HepG2 (cell line): ENCODE measurements at regions not wholly inside any gene's neighbourhood (a gene's known extent, or its start where the extent isn't known, plus 50 kb on each side); places are given as distances from the start of the nearest gene placed in this dataset.

Experiments
- GTF2F1 ChIP-seq: fragments of 150-350 bp; IDR thresholded peaks from 2 replicates; pipeline ENCODE4 v1.6.1; 2014; ENCODE audit warnings: low read length
- KDM2A ChIP-seq: sonication (generic); formaldehyde crosslinking; IDR thresholded peaks from 2 replicates; pipeline ENCODE4 v1.4.0; 2020; ENCODE audit warnings: low read depth, missing genetic modification reagents, borderline replicate concordance
- KLF11 ChIP-seq: IDR thresholded peaks from 2 replicates; pipeline ENCODE4 v1.6.1; 2016; ENCODE audit warnings: missing compliant biosample characterization
- NFAT5 ChIP-seq: sonication (generic); formaldehyde crosslinking; IDR thresholded peaks from 2 replicates; pipeline ENCODE4 v1.4.0; 2020; ENCODE audit warnings: missing genetic modification reagents
- TRIM22 ChIP-seq: fragments of 450-650 bp; IDR thresholded peaks from 2 replicates; pipeline ENCODE4 v1.6.1; 2017
- ZBED4 ChIP-seq: sonication (generic); formaldehyde crosslinking; IDR thresholded peaks from 2 replicates; pipeline ENCODE4 v1.4.0; 2020; ENCODE audit warnings: missing genetic modification reagents, borderline replicate concordance
- ZBTB26 ChIP-seq: IDR thresholded peaks from 2 replicates; pipeline ENCODE4 v1.6.1; 2016; ENCODE audit warnings: missing compliant biosample characterization, missing genetic modification reagents, borderline replicate concordance
- ZNF232 ChIP-seq: sonication (generic); formaldehyde crosslinking; IDR thresholded peaks from 2 replicates; pipeline ENCODE4 v1.4.0; 2020; ENCODE audit warnings: missing genetic modification reagents, borderline replicate concordance
- ZNF274 ChIP-seq: sonication (generic); formaldehyde crosslinking; IDR thresholded peaks from 2 replicates; pipeline ENCODE4 v1.5.1; 2020; ENCODE audit warnings: mild to moderate bottlenecking, missing genetic modification reagents
- ZNF629 ChIP-seq: sonication (generic); formaldehyde crosslinking; conservative IDR thresholded peaks from 2 replicates; pipeline ENCODE4 v1.5.0; 2020; ENCODE audit warnings: missing genetic modification reagents
- ZNF891 ChIP-seq: sonication (generic); formaldehyde crosslinking; IDR thresholded peaks from 2 replicates; pipeline ENCODE4 v1.5.0; 2020; ENCODE audit warnings: mild to moderate bottlenecking, missing genetic modification reagents
- ZSCAN31 ChIP-seq: sonication (generic); formaldehyde crosslinking; IDR thresholded peaks from 2 replicates; pipeline ENCODE4 v1.5.0; 2020; ENCODE audit warnings: low read depth, mild to moderate bottlenecking, missing genetic modification reagents

GRCh38 chr12:115433014-115433634 is 749.1 kb upstream of the TBX3 start (continued):
- TF ChIP-seq TRIM22 (no peak), ZNF232 (peak; percentile 47; the same call in 1 of the 2 replicates), ZSCAN31 (CRISPR knock-in tag) (no peak), ZNF891 (CRISPR knock-in tag) (no peak), ZBTB26 (CRISPR knock-in tag) (no peak), ZBED4 (CRISPR knock-in tag) (no peak), KLF11 (CRISPR knock-in tag) (no peak; the same call in 1 of the 2 replicates), NFAT5 (CRISPR knock-in tag) (0 out of 2 replicates have a peak, but pooled peaks have one; percentile 30), ZNF629 (CRISPR knock-in tag) (no peak), GTF2F1 (no peak), ZNF274 (CRISPR knock-in tag) (no peak), KDM2A (peak; percentile 41)
